ENCODE measurements at regions not wholly inside any gene's neighbourhood (a gene's known extent, or its start where the extent isn't known, plus 50 kb on each side); places are given as distances from the start of the nearest gene placed in this dataset.

GRCh38 chr5:169442913-169443784 is 140.4 kb upstream of the SPDL1 start:
- POLR2A ChIA-PET: no interaction called here
- intact Hi-C loops (cut with micrococcal nuclease): loop anchor here (5.0 kb wide), 2 partner anchors 41 to 91 kb away; no protein-coding TSS in a partner anchor

More at GRCh38 chr5:169442913-169443784, 140.4 kb upstream of the SPDL1 start:
- Histone ChIP-seq H3K9ac (replicated peaks; ENCODE audit: extremely low read depth, insufficient read depth, low read length) (no peak overlapping the region), H3K4me1 (ENCODE audit: control insufficient read depth, extremely low read depth, insufficient read depth, low read length) (peaks cover 7% of the 10 kb centered on the region), H3K79me2 (ENCODE audit: control insufficient read depth, insufficient read depth, low read length) (no peaks in the 10 kb centered on the region), H4K20me1 (replicated peaks; ENCODE audit: control insufficient read depth, extremely low read depth, insufficient read depth, low read length) (no peaks in the 10 kb centered on the region), H2AFZ (ENCODE audit: low read depth, low read length) (no peak overlapping the region), H3K27ac (ENCODE audit: insufficient read depth, low read depth, low read length) (no peak overlapping the region), H3K27me3 (ENCODE audit: control insufficient read depth in 2 of 2, insufficient read depth in 2 of 2, low read length in 2 of 2) (no peaks in the 10 kb centered on the region), H3K9me1 (replicated peaks; ENCODE audit: control insufficient read depth, extremely low read depth, insufficient read depth, low read length) (no peaks in the 10 kb centered on the region), H3K9me3 (replicated peaks; ENCODE audit: control insufficient read depth, insufficient read depth, low read length) (no peaks in the 10 kb centered on the region), H3K36me3 (ENCODE audit: control insufficient read depth in 2 of 2, extremely low read depth in 1 of 2, insufficient read depth in 2 of 2, low read length in 2 of 2) (no peaks in the 10 kb centered on the region), H3K4me2 (ENCODE audit: insufficient read depth, low read length) (no peak overlapping the region), H3K4me3 (replicated peaks in 1 of 3; ENCODE audit: insufficient read depth in 1 of 3, low read depth in 1 of 3, low read length in 3 of 3) (no peak overlapping the region)
- DNase-seq (ENCODE audit: low read depth, low spot score) (no peak), FAIRE-seq (no peak)
- TF ChIP-seq MYC (IDR thresholded peaks at IDR 0.05; ENCODE audit: low read depth, low read length): no peak
- TF ChIP-seq EZH2 (IDR thresholded peaks at IDR 0.05; ENCODE audit: borderline replicate concordance, low read depth, low read length, severe bottlenecking): no peak
- TF ChIP-seq CTCF (IDR thresholded peaks at IDR 0.05; ENCODE audit: extremely low read depth in 1 of 2, insufficient read depth in 1 of 2, low read depth in 1 of 2, low read length in 2 of 2): no peak
- TF ChIP-seq POLR2AphosphoS5 (IDR thresholded peaks at IDR 0.05; ENCODE audit: insufficient read depth, low read depth, low read length): no peak
- no peak for TF ChIP-seq GATA2 (IDR thresholded peaks at IDR 0.05; ENCODE audit: insufficient read depth, insufficient read length, low read depth, low read length)
- TF ChIP-seq POLR2A (IDR thresholded peaks at IDR 0.05; ENCODE audit: low read depth, low read length): no peak
- no peak for TF ChIP-seq FOS (IDR thresholded peaks at IDR 0.05; ENCODE audit: borderline replicate concordance, insufficient read depth, low read length)
- CTCF ChIA-PET: interaction anchor here (0.6 kb wide), 1 partner anchor 256 kb away, joined by 3 read pairs; no protein-coding TSS in a partner anchor
- no TSS peak for BruUV-seq (replicated peaks)
- dilution Hi-C loops (cut with MboI; ENCODE audit: extremely low pct_ligation_motif_present, low sequenced_read_pairs): no loop called here

All from endothelial cell of umbilical vein (primary cell).